GM18868 (cell line): ENCODE measurements at regions not wholly inside any gene's neighbourhood (a gene's known extent, or its start where the extent isn't known, plus 50 kb on each side); places are given as distances from the start of the nearest gene placed in this dataset.
"Not testable (repeated sequence)": the region's sequence is repeated elsewhere in the genome, so short reads cannot be mapped to it uniquely, and the experiment has no call there.

Source experiments
- ATAC-seq: cut with Tn5 transposase; IDR thresholded peaks from one replicate; pipeline ENCODE4 v1.9.1; 2021; ENCODE audit warnings: mild to moderate bottlenecking, moderate library complexity; ENCODE audit not compliant: unreplicated experiment

DNA sequence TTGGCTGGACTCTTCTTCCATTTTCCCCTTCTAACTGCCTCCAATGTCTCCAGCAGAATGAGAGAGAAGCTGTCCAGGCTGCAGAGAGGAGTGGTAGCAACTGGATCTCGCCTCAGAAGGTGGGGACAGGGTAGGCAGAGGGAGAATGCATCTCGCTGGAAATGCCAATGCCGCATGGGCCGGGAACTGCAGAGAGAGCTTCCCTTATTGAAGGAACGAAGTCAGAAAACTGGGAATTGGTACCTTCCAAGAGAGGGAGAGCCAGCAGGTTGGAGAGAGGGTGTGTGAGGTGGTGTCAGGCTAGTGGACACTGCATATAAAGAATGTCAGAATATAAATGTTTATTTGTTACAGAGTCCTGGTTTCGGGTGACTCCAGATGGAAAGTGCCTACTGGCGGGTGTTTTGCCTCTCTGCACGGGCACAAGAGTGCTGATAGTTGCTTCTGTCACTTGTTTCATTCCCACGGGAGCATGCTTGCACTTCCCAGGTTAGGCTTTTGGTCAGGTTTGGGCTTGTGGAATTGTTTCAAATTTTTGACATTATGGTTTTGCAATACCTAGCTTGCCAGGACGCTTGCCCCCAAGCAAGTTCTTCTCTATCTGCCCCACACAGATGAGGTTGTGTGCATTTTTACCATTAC lies 156.8 kb upstream of the STS start:
- ATAC-seq, result no peak

DNA sequence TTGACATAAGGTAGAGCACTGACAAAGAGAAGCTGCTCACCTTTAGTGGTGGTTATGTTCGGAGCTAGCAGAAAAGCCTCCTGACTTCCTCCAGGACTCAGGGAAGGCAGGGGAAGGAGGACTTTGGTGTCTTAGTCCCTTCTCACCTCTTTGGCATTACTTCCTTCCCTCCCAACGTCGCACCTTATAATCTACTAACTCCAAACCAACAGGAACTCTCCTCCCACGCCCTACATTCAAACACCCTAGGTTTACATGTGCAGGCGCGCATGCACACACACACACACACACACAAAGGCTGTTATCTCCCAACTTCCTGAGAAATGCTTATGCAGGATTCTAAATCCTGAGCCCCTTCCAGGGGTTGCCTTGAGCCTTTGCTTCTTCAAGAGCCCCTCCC lies 157.7 kb upstream of the STS start:
- ATAC-seq, result no peak

DNA sequence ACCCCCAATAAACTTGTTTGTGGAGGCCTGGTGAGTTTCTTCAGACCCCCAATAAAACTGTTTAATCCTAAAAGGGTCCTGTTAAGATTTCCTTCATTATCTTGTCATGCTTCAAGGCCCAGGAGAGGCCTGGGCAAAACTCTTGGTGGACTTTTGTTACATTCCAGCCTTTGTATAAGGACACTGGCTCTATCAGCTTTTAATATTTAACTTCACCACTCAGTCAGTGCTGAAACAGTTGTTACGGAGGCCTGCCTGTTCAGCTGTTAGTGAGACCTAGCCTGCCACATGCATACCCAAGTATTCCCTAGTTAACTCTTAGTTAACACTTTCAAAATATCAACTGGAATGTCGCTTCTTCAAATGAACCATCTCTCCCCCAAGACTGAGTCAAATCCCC lies 158.8 kb upstream of the STS start:
- not testable (repeated sequence) for ATAC-seq

DNA sequence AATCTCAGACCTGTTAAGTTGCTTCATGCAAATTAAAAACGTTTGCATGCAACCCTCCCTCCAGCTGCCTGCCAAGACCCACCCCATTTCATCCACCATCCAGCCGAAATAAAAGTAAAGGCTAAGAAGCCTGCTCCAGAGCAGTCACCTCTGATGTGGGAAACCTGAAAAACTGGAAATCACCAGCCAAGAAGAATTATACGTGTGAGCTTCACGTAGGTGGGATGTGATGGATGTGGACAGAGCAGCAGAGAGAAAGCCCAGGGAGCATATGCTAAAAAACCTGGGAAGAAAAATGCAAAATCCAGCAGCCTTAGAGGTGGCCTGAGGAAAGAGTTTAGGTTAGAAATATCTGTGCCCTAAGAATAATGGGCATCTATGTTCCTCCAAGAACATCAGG lies 160.6 kb upstream of the STS start:
- no peak for ATAC-seq

DNA sequence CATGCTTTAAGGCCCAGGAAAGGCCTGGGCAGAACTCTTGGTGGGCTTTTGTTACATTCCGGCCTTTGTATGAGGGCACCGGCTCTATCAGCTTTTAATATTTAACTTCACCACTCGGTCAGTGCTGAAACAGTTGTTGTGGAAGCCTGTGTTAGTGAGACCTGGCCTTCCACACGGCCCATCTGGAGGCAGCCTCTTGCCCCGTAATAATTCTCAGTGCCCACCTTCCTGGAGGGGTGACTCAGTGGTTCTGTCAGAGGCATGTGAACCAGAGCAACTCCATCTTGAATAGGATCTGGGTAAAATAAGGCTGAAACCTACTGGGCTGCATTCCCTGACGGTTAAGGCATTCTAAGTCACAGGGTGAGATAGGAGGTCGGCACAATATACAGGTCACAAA lies 162.0 kb upstream of the STS start:
- no peak for ATAC-seq

DNA sequence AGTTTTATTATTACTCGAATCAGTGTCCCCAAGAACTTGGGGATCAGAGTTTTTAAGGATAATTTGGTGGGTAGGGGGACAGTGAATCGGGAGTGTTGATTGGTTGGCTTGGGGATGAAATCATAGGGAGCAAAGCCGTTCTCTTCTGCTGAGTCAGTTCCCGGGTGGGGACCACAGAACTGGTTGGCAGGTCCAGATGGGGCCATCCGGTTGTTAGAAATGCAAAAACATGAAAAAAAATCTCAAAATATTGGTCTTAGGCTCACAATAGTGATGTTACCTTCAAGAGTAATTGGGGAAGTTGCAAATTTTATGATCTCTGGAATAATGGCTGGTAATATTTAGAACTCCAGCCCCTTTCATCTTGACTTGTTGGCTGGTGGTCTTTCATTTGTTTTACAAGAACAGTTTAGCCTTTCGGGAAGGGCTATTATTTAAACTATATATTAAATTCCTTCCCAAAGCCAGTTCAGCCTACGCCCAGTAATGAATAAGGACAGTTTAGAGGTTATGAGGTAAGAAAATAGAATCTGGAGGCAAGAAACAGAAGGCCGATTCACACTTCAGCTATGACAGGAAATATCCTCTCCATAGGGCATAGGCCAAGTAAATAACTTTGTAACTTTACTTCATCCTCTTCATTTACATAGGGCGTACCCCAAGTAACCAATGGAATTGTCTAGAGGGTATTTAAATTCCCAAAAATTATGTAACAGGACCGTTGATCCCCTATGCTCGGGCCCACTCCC lies 164.1 kb upstream of the STS start:
- no peak for ATAC-seq

DNA sequence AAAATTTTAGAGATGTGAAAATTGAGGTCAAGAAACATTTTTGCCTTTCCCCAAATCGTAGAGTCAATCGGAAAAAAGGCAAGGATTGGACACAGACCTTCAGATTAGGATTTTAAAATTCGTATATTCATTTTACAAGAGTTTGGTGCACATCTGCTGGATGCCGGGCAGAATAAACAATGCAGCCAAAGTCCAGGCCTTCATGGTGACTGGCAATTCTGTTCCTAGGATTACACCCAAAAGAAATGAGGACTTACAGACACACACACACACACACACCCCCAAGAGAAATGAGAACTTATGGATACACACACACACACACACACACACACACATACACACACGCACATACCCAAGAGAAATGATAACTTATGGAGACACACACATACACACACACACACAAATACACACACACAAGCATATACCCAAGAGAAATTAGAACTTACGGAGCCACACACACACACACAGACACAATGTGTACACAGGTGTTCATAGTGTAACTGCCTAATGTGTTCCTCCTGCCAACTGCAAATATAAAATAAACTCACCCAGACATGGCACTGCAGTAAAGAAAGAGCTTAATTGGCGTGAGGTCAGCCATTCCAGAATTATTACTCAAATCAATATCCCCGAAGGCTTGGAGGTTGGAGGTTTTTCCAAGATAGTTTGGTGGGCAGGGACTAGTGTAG lies 165.7 kb upstream of the STS start:
- ATAC-seq, result no peak

DNA sequence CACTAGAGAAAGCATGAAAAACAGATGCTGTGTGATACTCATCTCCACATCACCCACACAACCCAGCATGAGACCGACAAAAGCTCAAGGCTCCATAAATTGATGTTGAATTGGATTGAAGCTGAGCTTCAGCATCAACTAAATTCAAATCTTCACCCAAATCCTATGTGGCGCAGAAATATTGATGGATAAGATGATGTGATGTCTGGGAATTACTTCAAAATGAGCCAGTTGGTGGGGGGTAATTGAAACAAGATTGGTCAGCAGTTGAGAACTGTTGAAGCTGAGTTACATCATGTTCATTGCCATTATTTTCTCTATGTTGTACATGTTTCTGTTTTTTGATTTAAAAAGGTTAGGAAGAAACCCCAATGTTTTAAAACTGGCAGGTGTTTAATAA lies 166.5 kb upstream of the STS start:
- ATAC-seq, result no peak

DNA sequence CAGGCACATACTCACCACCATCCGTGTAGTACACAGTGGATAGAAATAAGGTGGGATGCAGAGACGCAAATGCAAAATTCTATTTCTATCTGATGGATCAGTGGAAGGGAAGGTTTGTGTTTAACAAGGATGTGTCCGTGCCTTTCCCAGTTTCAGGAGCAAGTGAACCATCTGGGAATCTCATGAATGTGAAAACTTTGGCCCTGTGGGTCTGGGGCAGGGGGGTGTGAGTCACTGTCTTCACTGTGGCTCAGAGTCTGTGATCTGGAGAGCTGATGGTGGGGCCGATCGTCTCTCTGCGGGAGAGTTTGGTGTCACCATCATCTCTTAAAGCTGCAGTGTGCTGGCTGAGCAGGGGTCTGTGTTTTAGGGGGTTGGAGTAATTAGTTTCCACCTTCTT lies 179.3 kb upstream of the STS start:
- no peak for ATAC-seq

DNA sequence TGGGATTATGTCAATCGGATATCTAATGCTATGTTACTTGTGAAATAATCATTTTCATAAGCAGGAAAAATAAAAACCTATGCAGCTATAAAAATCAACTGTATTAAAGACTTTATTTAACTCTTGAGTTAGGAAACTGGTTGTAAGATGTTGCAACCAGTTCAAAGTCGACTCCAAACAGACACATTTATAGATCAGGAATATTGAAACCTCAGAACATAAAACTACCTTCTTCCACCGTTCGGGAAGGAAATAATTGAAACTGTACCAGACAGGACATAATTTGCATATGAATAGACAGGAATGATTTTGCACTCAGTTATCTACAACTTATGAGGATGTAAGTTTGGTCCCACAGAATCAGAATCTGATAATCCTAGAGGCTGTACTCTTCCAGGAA lies 181.8 kb upstream of the STS start:
- ATAC-seq, result no peak

DNA sequence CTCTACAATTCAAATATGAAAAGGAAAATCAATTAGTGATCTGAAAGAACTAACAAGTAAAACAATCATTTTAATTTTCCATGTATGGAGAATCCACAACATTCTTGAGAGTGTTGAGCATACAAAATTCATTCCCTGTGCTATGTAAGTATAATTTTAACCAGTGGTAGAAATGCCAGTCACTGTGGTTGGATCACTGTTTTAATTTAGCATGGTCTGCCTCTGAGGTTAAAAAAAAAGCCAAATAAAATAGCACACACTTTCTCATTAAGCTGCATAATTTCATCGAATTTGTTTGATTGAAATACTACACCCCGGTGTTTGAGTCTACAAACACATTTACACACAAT lies 185.5 kb upstream of the STS start:
- ATAC-seq, result no peak

DNA sequence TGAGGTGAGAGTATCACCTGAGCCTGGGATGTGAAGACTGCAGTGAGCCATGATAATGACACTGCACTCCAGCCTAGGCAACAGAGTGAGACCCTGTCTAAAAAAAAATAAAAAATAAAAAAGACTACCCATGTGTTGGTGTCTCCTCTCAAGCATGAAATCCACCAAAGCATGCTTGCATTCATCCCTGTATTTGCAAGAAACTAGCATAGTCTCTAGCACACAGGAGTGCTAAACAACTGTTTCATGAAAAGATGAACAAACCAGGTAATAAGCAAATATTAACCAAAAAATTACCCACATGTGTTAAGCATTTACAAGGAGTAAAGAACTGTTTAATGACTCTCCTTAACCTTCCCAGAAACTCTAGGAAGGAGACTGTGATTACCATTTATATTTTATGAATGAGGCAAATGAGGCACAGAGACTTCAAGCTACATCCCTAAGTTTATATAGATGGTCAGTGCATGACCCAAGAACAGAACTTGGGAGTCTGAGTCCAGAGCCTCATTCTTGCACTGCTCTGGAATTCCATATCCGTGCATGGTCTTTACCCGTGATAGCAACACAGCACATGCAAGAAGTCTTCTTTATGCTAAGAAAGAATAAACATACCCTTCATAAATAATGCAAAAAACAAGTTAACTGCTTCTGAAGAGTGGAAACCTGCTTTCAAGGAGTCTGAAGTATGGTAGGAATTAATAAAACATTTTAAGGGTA lies 186.1 kb upstream of the STS start:
- no peak for ATAC-seq

DNA sequence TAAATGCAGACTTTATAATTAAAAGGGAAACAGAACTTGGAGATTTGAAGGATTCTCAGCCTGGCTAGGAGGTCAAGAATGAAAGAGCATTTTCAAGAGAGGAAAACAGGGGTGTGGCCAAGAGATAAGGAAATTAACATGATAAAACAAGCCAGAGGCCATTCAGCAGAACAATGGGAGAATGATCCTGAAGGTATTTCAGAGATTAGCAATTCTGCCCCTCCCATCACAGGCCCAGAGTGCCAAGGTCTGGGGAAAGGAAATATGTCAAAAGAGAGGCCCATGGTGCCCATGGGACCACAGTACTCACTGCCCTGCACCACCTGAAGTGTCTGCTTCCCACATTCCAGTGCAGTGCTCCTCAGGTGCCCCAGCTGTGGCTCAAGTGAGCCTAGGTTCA lies 188.5 kb upstream of the STS start:
- no peak for ATAC-seq

DNA sequence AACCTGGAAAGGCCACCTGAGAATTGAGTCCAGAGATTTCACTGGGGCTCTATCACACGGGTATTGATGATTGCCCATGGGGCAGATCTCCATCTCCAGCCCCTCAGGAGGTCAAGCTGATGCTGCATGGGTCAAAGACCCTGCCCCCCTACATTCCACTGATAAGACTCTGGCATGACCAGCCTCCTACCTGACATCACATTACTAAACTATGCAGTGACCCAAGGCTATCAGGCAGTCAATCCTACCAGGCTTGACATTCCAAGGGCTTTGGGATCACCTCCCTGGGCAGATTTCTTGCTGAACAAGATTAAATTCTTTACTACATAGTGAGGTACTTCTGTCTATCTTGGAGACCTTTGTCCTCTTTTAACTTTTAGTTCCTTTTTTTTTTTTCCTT lies 192.7 kb upstream of the STS start:
- no peak for ATAC-seq

DNA sequence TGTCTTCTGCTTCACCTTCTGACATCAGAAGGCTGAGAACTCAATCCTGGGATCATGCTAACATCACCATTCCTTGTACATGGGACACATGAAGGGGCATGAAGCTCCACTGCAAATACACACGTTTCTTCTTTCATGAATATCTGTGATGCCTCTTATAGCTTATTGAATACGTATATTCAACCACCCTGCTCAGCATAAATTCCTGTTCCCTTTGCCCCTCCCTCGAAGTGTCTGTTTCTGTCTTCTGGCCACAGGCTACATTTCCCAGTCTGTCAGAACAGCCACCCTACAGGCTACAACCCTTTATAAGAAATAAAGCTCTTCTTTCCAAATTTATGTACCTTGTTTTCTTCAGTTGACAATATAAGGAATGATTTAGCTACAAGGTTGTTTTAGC lies 201.3 kb upstream of the STS start:
- ATAC-seq, result no peak

DNA sequence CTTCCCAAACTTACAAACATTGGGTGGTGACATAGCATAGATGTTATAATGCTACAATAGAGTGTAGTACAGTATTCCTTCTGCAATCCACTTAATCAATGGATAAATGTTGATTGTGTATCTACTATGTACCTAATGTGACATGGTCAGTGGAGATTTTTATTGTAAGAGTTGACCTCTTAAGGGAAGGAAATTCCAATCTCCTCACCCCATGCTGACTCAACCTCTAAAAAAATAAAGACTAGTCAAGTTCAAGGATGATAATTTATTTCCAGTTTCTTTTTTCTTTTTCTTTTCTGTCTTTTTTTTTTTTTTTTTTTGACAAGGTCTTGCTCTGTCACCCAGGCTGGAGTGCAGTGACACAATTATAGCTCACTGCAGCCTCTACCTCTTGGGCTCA lies 206.5 kb upstream of the STS start:
- no peak for ATAC-seq

DNA sequence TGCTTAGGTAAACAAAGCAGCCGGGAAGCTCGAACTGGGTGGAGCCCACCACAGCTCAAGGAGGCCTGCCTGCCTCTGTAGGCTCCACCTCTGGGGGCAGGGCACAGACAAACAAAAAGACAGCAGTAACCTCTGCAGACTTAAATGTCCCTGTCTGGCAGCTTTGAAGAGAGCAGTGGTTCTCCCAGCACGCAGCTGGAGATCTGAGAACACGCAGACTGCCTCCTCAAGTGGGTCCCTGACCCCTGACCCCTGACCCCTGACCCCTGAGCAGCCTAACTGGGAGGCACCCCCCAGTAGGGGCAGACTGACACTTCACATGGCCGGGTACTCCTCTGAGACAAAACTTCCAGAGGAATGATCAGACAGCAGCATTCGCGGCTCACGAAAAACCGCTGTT lies 214.6 kb upstream of the STS start:
- not testable (repeated sequence) for ATAC-seq

DNA sequence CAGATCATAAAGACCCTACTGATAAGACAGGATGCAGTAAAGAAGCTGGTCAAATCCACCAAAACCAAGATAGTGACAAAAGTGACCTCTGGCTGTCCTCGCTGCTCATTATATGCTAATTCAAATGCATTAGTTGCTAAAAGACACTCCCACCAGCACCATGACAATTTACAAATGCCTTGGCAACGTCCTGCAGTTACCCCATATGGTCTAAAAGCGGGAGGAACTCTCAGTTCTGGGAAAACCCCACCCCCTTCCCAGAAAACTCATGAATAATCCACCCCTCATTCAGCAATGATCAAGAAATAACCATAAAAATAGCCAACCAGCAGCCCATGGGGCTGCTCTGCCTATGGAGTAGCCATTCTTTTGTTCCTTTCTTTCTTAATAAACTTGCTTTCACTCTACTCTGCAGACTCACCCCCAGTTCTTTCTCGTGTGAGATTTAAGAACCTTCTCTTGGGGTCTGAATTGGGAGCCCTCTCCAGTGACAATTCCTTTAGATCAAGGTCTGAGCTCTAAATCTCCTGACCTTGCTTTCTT lies 217.1 kb upstream of the STS start:
- no peak for ATAC-seq

DNA sequence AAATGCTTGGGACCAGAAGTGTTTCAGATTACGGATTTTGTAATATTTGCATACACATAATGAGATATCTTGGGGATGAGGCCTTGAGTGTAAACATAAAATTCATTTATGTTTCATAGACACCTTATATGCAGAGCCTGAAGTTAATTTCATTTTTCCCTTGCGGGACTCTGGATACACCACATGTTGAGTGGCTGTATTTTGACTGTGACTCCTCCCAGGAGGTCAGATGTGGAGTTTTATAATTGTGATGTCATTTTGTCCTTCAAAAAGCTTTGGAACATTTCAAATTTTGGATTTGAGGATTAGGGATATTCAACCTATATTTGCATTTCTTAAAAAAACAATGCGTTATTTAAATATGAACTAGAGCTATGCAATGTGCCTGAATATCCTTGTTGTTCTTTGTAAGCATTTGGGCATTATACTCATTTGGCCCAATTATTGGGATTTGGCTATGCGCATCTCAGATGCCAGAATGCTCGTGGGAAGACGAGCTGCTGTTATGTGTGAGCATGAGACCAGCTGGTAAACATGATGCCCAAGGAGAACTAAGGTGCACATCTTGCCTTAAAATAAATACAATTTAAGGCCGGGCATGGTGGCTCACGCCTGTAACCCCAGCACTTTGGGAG lies 223.0 kb upstream of the STS start:
- no peak for ATAC-seq

DNA sequence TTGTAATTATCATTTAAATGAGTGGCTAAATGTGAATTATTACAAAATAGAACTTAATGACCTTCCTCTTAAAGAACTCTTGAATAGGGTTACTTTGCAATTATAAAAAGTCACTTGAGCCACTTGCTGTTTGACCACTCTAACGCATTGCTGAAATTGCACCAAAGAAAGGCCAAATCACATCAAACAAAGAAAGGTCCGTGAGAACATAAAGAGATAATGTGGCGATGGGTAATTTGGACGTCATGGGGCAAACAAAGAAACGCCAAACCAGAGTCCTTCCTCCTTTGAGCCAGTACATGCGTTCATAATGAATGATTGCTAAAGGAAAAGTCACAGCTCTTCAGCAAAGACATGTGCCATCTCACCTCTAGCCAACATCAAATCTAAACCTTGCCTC lies 229.8 kb upstream of the STS start:
- ATAC-seq, result no peak

DNA sequence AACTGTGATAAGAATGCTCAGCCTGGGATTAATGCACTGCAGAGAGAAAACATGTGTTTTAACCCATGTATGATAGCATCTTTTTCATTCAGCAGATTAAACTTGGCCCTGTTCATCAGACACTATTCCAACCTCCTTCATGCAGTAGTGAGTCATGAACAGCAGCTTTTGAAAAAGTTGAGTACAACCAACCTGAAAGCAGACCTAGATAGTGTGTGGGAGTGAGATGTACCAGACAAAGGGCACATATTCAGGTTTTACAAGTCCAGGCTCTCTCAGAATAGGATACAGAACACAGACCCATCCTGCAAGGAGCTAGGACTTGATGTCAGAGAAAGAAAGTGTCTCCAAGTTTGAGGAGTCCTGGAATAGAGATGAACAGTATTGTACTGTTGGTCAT lies 237.3 kb upstream of the STS start:
- no peak for ATAC-seq
